Colonic mucosa (tissue), 4 donors: ENCODE measurements at regions not wholly inside any gene's neighbourhood (a gene's known extent, or its start where the extent isn't known, plus 50 kb on each side); places are given as distances from the start of the nearest gene placed in this dataset.

Experiments used
- DNase-seq: peaks from one replicate; pipeline ENCODE4 v3.0.0-alpha.2; 2020
- H3K27ac ChIP-seq: fragments of 200-600 bp; one replicate; pipeline ENCODE4 v1.8.0; 2021
- H3K27me3 ChIP-seq: fragments of 200-600 bp; one replicate; pipeline ENCODE4 v1.8.0; 2021
- H3K36me3 ChIP-seq: fragments of 200-600 bp; one replicate; pipeline ENCODE4 v1.8.0; 2021
- H3K4me1 ChIP-seq: fragments of 200-600 bp; one replicate; pipeline ENCODE4 v1.8.0; 2021; ENCODE audit warnings: mild to moderate bottlenecking
- H3K4me3 ChIP-seq: fragments of 200-600 bp; one replicate; pipeline ENCODE4 v1.8.0; 2021
- H3K9ac ChIP-seq, 2 donors: one replicate each; pipeline ENCODE4 v1.7.0; 2013; ENCODE audit warnings: control low read depth in 2 of 2, low read depth in 2 of 2, low read length in 2 of 2
- H3K9me3 ChIP-seq: fragments of 200-600 bp; one replicate; pipeline ENCODE4 v1.8.0; 2021
- intact Hi-C: fragments of 100-400 bp; cut with DNase I; formaldehyde crosslinking; loops from one replicate; pipeline ENCODE4 v1.14.1; 2022
- TF ChIP-seq, protein P1 (sequence below): fragments of 200-600 bp; IDR thresholded peaks from one replicate; pipeline ENCODE4 v1.8.0; 2022; ENCODE audit warnings: antibody characterized with exemption, mild to moderate bottlenecking
- donor health status: healthy.
- donor health status: DM: no; HTN: no; CAD: no.
- donor health status: DM: no; HTN: no; CAD: no.

- no peaks in the 10 kb centered on the region for H3K9me3 ChIP-seq
- no peaks in the 10 kb centered on the region for H3K4me1 ChIP-seq
- TF ChIP-seq, protein P1, sequence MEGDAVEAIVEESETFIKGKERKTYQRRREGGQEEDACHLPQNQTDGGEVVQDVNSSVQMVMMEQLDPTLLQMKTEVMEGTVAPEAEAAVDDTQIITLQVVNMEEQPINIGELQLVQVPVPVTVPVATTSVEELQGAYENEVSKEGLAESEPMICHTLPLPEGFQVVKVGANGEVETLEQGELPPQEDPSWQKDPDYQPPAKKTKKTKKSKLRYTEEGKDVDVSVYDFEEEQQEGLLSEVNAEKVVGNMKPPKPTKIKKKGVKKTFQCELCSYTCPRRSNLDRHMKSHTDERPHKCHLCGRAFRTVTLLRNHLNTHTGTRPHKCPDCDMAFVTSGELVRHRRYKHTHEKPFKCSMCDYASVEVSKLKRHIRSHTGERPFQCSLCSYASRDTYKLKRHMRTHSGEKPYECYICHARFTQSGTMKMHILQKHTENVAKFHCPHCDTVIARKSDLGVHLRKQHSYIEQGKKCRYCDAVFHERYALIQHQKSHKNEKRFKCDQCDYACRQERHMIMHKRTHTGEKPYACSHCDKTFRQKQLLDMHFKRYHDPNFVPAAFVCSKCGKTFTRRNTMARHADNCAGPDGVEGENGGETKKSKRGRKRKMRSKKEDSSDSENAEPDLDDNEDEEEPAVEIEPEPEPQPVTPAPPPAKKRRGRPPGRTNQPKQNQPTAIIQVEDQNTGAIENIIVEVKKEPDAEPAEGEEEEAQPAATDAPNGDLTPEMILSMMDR = no peak
- no peak overlapping the region for H3K4me3 ChIP-seq
- H3K36me3 ChIP-seq = no peaks in the 10 kb centered on the region
- no peaks in the 10 kb centered on the region for H3K27me3 ChIP-seq
- intact Hi-C loops = no loop called here
- no peak overlapping the region for H3K9ac ChIP-seq
- DNase-seq = no peak
- H3K27ac ChIP-seq = no peak overlapping the region
Measured at GRCh38 chr11:115693002-115693401, 188.8 kb upstream of the CADM1 start.

DNA sequence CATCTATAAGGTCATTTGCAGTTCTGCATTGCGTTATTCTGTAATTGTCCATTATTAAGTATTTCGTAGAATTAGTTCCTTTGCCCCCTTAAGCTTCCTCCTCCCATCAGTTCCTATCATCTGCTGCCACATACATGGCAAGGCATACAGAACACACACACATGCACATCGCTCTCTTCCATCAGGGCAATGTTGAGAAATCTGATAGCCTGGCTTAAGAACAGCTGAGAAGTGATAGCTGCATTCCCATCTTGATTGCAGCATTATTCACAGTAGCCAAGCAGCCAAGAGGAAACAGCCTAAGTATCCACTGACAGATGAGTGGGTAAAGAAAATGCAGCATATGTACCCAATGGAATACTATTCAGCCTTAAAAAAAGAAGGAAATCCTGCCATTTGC is 186.8 kb upstream of the CADM1 start:
- H3K36me3 ChIP-seq = no peaks in the 10 kb centered on the region
- no peaks in the 10 kb centered on the region for H3K27me3 ChIP-seq
- no peaks in the 10 kb centered on the region for H3K4me1 ChIP-seq
- no peaks in the 10 kb centered on the region for H3K9me3 ChIP-seq
- no peak overlapping the region for H3K9ac ChIP-seq
- TF ChIP-seq, protein P1 = no peak
- H3K4me3 ChIP-seq = no peak overlapping the region
- no peak overlapping the region for H3K27ac ChIP-seq
- no peak for DNase-seq
- intact Hi-C loops = no loop called here

DNA sequence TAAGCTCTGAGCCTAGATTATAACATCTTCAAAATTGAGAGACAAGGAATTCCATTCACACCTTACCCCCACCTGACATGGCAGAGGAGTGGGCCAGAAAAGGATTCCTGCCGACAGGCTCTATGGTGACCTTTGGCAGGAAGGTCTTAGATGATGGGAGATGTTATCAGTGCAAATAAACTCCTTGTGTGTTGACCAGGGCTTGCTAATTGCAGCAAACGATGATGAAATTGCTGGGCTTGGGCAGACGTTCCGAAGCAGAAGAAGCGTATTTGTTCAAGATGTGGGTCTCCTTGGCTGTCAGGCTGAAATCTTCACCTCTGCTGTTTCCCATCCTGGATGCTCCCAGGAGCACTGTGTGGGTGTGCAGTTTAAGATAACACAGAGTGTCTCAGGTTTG is 183.7 kb upstream of the CADM1 start:
- H3K9ac ChIP-seq = no peak overlapping the region
- no peaks in the 10 kb centered on the region for H3K4me1 ChIP-seq
- TF ChIP-seq, protein P1 = no peak
- no peaks in the 10 kb centered on the region for H3K36me3 ChIP-seq
- H3K4me3 ChIP-seq = no peak overlapping the region
- intact Hi-C loops = no loop called here
- no peaks in the 10 kb centered on the region for H3K27me3 ChIP-seq
- H3K27ac ChIP-seq = no peak overlapping the region
- no peaks in the 10 kb centered on the region for H3K9me3 ChIP-seq
- no peak for DNase-seq

DNA sequence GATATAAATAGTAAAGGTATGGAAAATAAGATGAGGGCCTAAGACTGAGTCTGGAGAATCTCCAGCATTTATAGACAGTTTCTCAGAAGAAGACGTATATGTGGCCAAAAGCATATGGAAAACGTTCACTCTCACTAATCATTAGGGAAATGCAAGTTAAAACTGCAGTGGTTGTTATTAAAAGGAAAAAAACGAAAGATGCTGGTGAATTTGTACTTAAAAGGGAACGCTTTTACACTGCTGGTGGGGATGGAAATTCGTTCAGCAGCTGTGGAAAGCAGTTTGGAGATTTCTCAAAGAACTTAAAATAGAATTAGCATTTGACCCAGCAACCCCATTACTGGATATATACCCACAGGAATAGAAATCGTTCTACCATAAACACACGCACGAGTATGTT is 180.5 kb upstream of the CADM1 start:
- no peaks in the 10 kb centered on the region for H3K4me1 ChIP-seq
- no peaks in the 10 kb centered on the region for H3K27me3 ChIP-seq
- no peaks in the 10 kb centered on the region for H3K36me3 ChIP-seq
- no peaks in the 10 kb centered on the region for H3K9me3 ChIP-seq
- DNase-seq = no peak
- TF ChIP-seq, protein P1 = no peak
- intact Hi-C loops = no loop called here
- no peak overlapping the region for H3K9ac ChIP-seq
- H3K4me3 ChIP-seq = no peak overlapping the region
- H3K27ac ChIP-seq = no peak overlapping the region

GRCh38 chr11:115684135-115684534 is 179.9 kb upstream of the CADM1 start:
- H3K4me3 ChIP-seq = no peak overlapping the region
- H3K36me3 ChIP-seq = no peaks in the 10 kb centered on the region
- intact Hi-C loops = no loop called here
- TF ChIP-seq, protein P1 = no peak
- no peak for DNase-seq
- no peak overlapping the region for H3K9ac ChIP-seq
- H3K4me1 ChIP-seq = no peaks in the 10 kb centered on the region
- no peaks in the 10 kb centered on the region for H3K9me3 ChIP-seq
- H3K27me3 ChIP-seq = no peaks in the 10 kb centered on the region
- H3K27ac ChIP-seq = no peak overlapping the region

GRCh38 chr11:115682888-115683287 is 178.7 kb upstream of the CADM1 start:
- H3K27me3 ChIP-seq = no peaks in the 10 kb centered on the region
- TF ChIP-seq, protein P1 = no peak
- no peaks in the 10 kb centered on the region for H3K4me1 ChIP-seq
- no peak overlapping the region for H3K9ac ChIP-seq
- no peaks in the 10 kb centered on the region for H3K9me3 ChIP-seq
- DNase-seq = no peak
- H3K27ac ChIP-seq = no peak overlapping the region
- H3K4me3 ChIP-seq = no peak overlapping the region
- intact Hi-C loops = no loop called here
- H3K36me3 ChIP-seq = no peaks in the 10 kb centered on the region
